H9 (cell line): ENCODE measurements at regions not wholly inside any gene's neighbourhood (a gene's known extent, or its start where the extent isn't known, plus 50 kb on each side); places are given as distances from the start of the nearest gene placed in this dataset.

Experiments used
- DNase-seq: peaks from one replicate; pipeline ENCODE4 v3.0.0-alpha.2; 2017
- H2AFZ ChIP-seq: one replicate; pipeline ENCODE4 v1.6.1; 2013; ENCODE audit warnings: mild to moderate bottlenecking, low read length, control low read depth, moderate library complexity
- H2AK5ac ChIP-seq: 2 replicates; pipeline ENCODE4 v1.6.1; 2013; ENCODE audit warnings: low read length, control low read depth, mixed read lengths; ENCODE audit not compliant: insufficient read length
- H2BK120ac ChIP-seq: one replicate; pipeline ENCODE4 v1.6.1; 2013; ENCODE audit warnings: low read depth, mild to moderate bottlenecking, low read length, control low read depth, inconsistent platforms; ENCODE audit not compliant: poor library complexity, severe bottlenecking
- H2BK12ac ChIP-seq: 2 replicates; pipeline ENCODE4 v1.6.1; 2013; ENCODE audit warnings: low read length, control low read depth, mixed read lengths, low read depth; ENCODE audit not compliant: insufficient read length
- H2BK15ac ChIP-seq: 2 replicates; pipeline ENCODE4 v1.6.1; 2013; ENCODE audit warnings: low read depth, low read length, control low read depth
- H2BK20ac ChIP-seq: one replicate; pipeline ENCODE4 v1.6.1; 2013; ENCODE audit warnings: low read depth, mild to moderate bottlenecking, low read length, control low read depth, inconsistent platforms; ENCODE audit not compliant: poor library complexity, severe bottlenecking
- H2BK5ac ChIP-seq: 2 replicates; pipeline ENCODE4 v1.6.1; 2013; ENCODE audit warnings: low read length, control low read depth, mixed read lengths; ENCODE audit not compliant: insufficient read length
- H3K14ac ChIP-seq: 2 replicates; pipeline ENCODE4 v1.6.1; 2013; ENCODE audit warnings: low read length, control low read depth; ENCODE audit not compliant: insufficient read depth
- H3K18ac ChIP-seq: 2 replicates; pipeline ENCODE4 v1.6.1; 2013; ENCODE audit warnings: low read depth, mild to moderate bottlenecking, mixed read lengths, low read length, control low read depth; ENCODE audit not compliant: insufficient read length
- H3K23ac ChIP-seq: 2 replicates; pipeline ENCODE4 v1.6.1; 2013; ENCODE audit warnings: low read length, control low read depth, mixed read lengths, low read depth; ENCODE audit not compliant: insufficient read length
- H3K23me2 ChIP-seq: 2 replicates; pipeline ENCODE4 v1.6.1; 2013; ENCODE audit warnings: low read depth, mild to moderate bottlenecking, mixed read lengths, low read length, control low read depth; ENCODE audit not compliant: insufficient read length, poor library complexity, severe bottlenecking
- H3K27ac ChIP-seq: 2 replicates; pipeline ENCODE4 v1.5.1; 2013; ENCODE audit warnings: low read length, control low read depth, mixed read lengths, low read depth; ENCODE audit not compliant: insufficient read length
- H3K27me3 ChIP-seq: 2 replicates; pipeline ENCODE4 v1.6.1; 2013; ENCODE audit warnings: low read length, control low read depth, inconsistent platforms; ENCODE audit not compliant: insufficient read depth
- H3K4ac ChIP-seq: 2 replicates; pipeline ENCODE4 v1.6.1; 2013; ENCODE audit warnings: low read depth, mild to moderate bottlenecking, control low read depth, inconsistent platforms, low read length, moderate library complexity
- H3K4me1 ChIP-seq: 2 replicates; pipeline ENCODE4 v1.6.1; 2013; ENCODE audit warnings: low read length, control low read depth, inconsistent platforms; ENCODE audit not compliant: insufficient read depth
- H3K4me2 ChIP-seq: 2 replicates; pipeline ENCODE4 v1.6.1; 2013; ENCODE audit warnings: low read length, control low read depth, mixed read lengths; ENCODE audit not compliant: insufficient read length, insufficient read depth
- H3K56ac ChIP-seq: 2 replicates; pipeline ENCODE4 v1.6.1; 2013; ENCODE audit warnings: low read depth, mild to moderate bottlenecking, mixed read lengths, low read length, control low read depth; ENCODE audit not compliant: insufficient read length
- H3K79me1 ChIP-seq: 2 replicates; pipeline ENCODE4 v1.6.1; 2013; ENCODE audit warnings: low read depth, mild to moderate bottlenecking, moderate library complexity, low read length, control low read depth, inconsistent platforms; ENCODE audit not compliant: insufficient read depth, poor library complexity, severe bottlenecking
- H3K79me2 ChIP-seq: 2 replicates; pipeline ENCODE4 v1.6.1; 2013; ENCODE audit warnings: low read length, control low read depth, inconsistent platforms; ENCODE audit not compliant: insufficient read depth
- H3K9ac ChIP-seq: 2 replicates; pipeline ENCODE4 v1.6.1; 2013; ENCODE audit warnings: low read length, control low read depth, mixed read lengths; ENCODE audit not compliant: insufficient read length; ENCODE audit errors: extremely low read depth
- H3K9me3 ChIP-seq: one replicate; pipeline ENCODE4 v1.6.1; 2013; ENCODE audit warnings: low read depth, low read length, inconsistent platforms; ENCODE audit not compliant: control insufficient read depth
- H3T11ph ChIP-seq: one replicate; pipeline ENCODE4 v1.6.1; 2013; ENCODE audit warnings: mild to moderate bottlenecking, low read length, control low read depth, inconsistent platforms
- H4K20me1 ChIP-seq: one replicate; pipeline ENCODE4 v1.6.1; 2013; ENCODE audit not compliant: control insufficient read depth, insufficient read length, insufficient read depth
- H4K5ac ChIP-seq: 2 replicates; pipeline ENCODE4 v1.6.1; 2013; ENCODE audit warnings: low read depth, mild to moderate bottlenecking, mixed read lengths, low read length, control low read depth; ENCODE audit not compliant: insufficient read length
- H4K8ac ChIP-seq: replicated peaks from 2 replicates; pipeline ENCODE4 v1.6.1; 2013; ENCODE audit warnings: low read length, control low read depth, mixed read lengths, low read depth; ENCODE audit not compliant: insufficient read length
- H4K91ac ChIP-seq: 2 replicates; pipeline ENCODE4 v1.6.1; 2013; ENCODE audit warnings: low read depth, mild to moderate bottlenecking, moderate library complexity, mixed read lengths, low read length, control low read depth; ENCODE audit not compliant: insufficient read length
- H3K27ac Mint-ChIP-seq, 3 experiments: 2 replicates in 2 of 3; 3 replicates in 1 of 3; pipeline ENCODE4 v1.8.0; 2020 to 2021; ENCODE audit warnings: mixed read lengths in 3 of 3, mild to moderate bottlenecking in 1 of 3, moderate library complexity in 1 of 3
- H3K27me3 Mint-ChIP-seq: 2 replicates; pipeline ENCODE4 v1.8.0; 2021; ENCODE audit warnings: low read depth, mild to moderate bottlenecking, moderate library complexity, mixed read lengths
- H3K36me3 Mint-ChIP-seq, 3 experiments: 2 replicates in 2 of 3; 3 replicates in 1 of 3; pipeline ENCODE4 v1.8.0; 2020 to 2021; ENCODE audit warnings: low read depth in 3 of 3, mixed read lengths in 3 of 3; ENCODE audit not compliant: insufficient read depth in 1 of 3
- H3K4me1 Mint-ChIP-seq, 2 experiments: 2 replicates each; pipeline ENCODE4 v1.8.0; 2020; ENCODE audit warnings: mixed read lengths in 2 of 2
- H3K4me3 Mint-ChIP-seq, 2 experiments: 2 replicates in 1 of 2; 3 replicates in 1 of 2; pipeline ENCODE4 v1.8.0; 2020 to 2021; ENCODE audit warnings: mild to moderate bottlenecking in 2 of 2, mixed read lengths in 2 of 2, moderate library complexity in 1 of 2
- H3K9me3 Mint-ChIP-seq, 2 experiments: 2 replicates in 1 of 2; 3 replicates in 1 of 2; pipeline ENCODE4 v1.8.0; 2020; ENCODE audit warnings: mild to moderate bottlenecking in 2 of 2, mixed read lengths in 2 of 2, moderate library complexity in 1 of 2
- CTCF ChIP-seq: fragments of 200-600 bp; sonication (generic); conservative IDR thresholded peaks from 3 replicates; pipeline ENCODE4 v1.8.0; 2021; ENCODE audit warnings: antibody characterized with exemption, mild to moderate bottlenecking
- WGBS: extraction: QIAGEN DNeasy Blood & Tissue Kit; methylation state at CpG from one replicate; pipeline ENCODE4 v1.1.7; 2013; ENCODE audit warnings: missing lambda C conversion rate, low lambda C conversion rate, mixed read lengths; ENCODE audit not compliant: insufficient read length; ENCODE audit errors: extremely low coverage; 5-methylcytosine and 5-hydroxymethylcytosine counted together

- H2BK20ac ChIP-seq = no peak overlapping the region
- WGBS = no CpG with 5 or more reads among the region's 2 CpGs
- peaks cover 3 to 8% of the 10 kb centered on the region in 2 experiments; a peak in 2 of 4 replicates for H3K4me1 Mint-ChIP-seq
- no peaks in the 10 kb centered on the region for H3K4me1 ChIP-seq
- H3K27ac Mint-ChIP-seq = no peak overlapping the region
- no peaks in the 10 kb centered on the region for H3K27me3 ChIP-seq
- H3K23ac ChIP-seq = no peak overlapping the region
- H3K18ac ChIP-seq = no peak overlapping the region
- no peak for TF ChIP-seq CTCF
- H3K79me1 ChIP-seq = no peaks in the 10 kb centered on the region
- H3K27ac ChIP-seq = no peak overlapping the region
- H3K9ac ChIP-seq = no peak overlapping the region
- no peak overlapping the region for H2BK12ac ChIP-seq
- H3K36me3 Mint-ChIP-seq = peaks cover 0 to 11% (median 4%) of the 10 kb centered on the region in 3 experiments; a peak in 3 of 7 replicates
- H2BK120ac ChIP-seq = no peak overlapping the region
- H3T11ph ChIP-seq = no peak overlapping the region
- no peak overlapping the region for H4K91ac ChIP-seq
- no peak overlapping the region for H2AK5ac ChIP-seq
- H3K4me3 Mint-ChIP-seq = no peak overlapping the region
- H3K23me2 ChIP-seq = no peaks in the 10 kb centered on the region
- H2BK5ac ChIP-seq = no peak overlapping the region
- no peak overlapping the region for H3K4me2 ChIP-seq
- no peak overlapping the region for H4K8ac ChIP-seq
- no peak overlapping the region for H3K4ac ChIP-seq
- no peak for DNase-seq
- H4K5ac ChIP-seq = no peak overlapping the region
- H3K9me3 Mint-ChIP-seq = peaks cover 11 to 14% of the 10 kb centered on the region in 2 experiments
- no peak overlapping the region for H3K14ac ChIP-seq
- no peak overlapping the region for H2BK15ac ChIP-seq
- no peaks in the 10 kb centered on the region for H4K20me1 ChIP-seq
- no peaks in the 10 kb centered on the region for H3K9me3 ChIP-seq
- peaks cover 6% of the 10 kb centered on the region for H3K27me3 Mint-ChIP-seq
- no peak overlapping the region for H2AFZ ChIP-seq
- no peak overlapping the region for H3K56ac ChIP-seq
- no peaks in the 10 kb centered on the region for H3K79me2 ChIP-seq
Measured at GRCh38 chr6:167583412-167583811, 243.3 kb upstream of the AFDN start.
